GM23338 (cell line): ENCODE measurements at regions not wholly inside any gene's neighbourhood (a gene's known extent, or its start where the extent isn't known, plus 50 kb on each side); places are given as distances from the start of the nearest gene placed in this dataset.

ENCODE experiments used
- ATAC-seq: fragments of 200-7000 bp; cut with Tn5 transposase; 3 replicates; pipeline ENCODE4 v1.9.1; 2020
- DNase-seq: peaks from one replicate; pipeline ENCODE4 v3.0.0-alpha.2; 2015; ENCODE audit warnings: low spot score
- H2AFZ ChIP-seq: fragments of 200-600 bp; sonication (generic); 2 replicates; pipeline ENCODE4 v1.8.0; 2016; ENCODE audit warnings: antibody characterized with exemption, mild to moderate bottlenecking, moderate library complexity
- H3F3A ChIP-seq: fragments of 200-600 bp; sonication (generic); replicated peaks from 2 replicates; pipeline ENCODE4 v1.8.0; 2017; ENCODE audit warnings: antibody characterized with exemption, mixed run types, low read depth
- H3K27ac ChIP-seq: fragments of 200-600 bp; sonication (generic); 2 replicates; pipeline ENCODE4 v1.6.1; 2016; ENCODE audit warnings: low read depth
- H3K27me3 ChIP-seq: fragments of 200-600 bp; sonication (generic); 2 replicates; pipeline ENCODE4 v1.8.0; 2016; ENCODE audit warnings: mild to moderate bottlenecking, mixed run types, moderate library complexity; ENCODE audit not compliant: insufficient read depth
- H3K36me3 ChIP-seq: fragments of 200-600 bp; sonication (generic); 2 replicates; pipeline ENCODE4 v1.8.0; 2016; ENCODE audit warnings: mild to moderate bottlenecking; ENCODE audit not compliant: insufficient read depth
- H3K4me1 ChIP-seq: fragments of 200-600 bp; sonication (generic); 2 replicates; pipeline ENCODE4 v1.8.0; 2016; ENCODE audit warnings: mild to moderate bottlenecking, moderate library complexity; ENCODE audit not compliant: insufficient read depth
- H3K4me2 ChIP-seq: fragments of 200-600 bp; sonication (generic); 2 replicates; pipeline ENCODE4 v1.7.1; 2017; ENCODE audit warnings: mixed run types
- H3K4me3 ChIP-seq: fragments of 200-600 bp; sonication (generic); 2 replicates; pipeline ENCODE4 v1.6.1; 2016; ENCODE audit warnings: mixed run types
- H3K79me2 ChIP-seq: fragments of 200-600 bp; sonication (generic); replicated peaks from 2 replicates; pipeline ENCODE4 v1.8.0; 2017; ENCODE audit warnings: mild to moderate bottlenecking; ENCODE audit not compliant: insufficient read depth
- H3K9me2 ChIP-seq: fragments of 200-600 bp; sonication (generic); 2 replicates; pipeline ENCODE4 v1.8.0; 2017; ENCODE audit not compliant: insufficient read depth
- H4K20me1 ChIP-seq: fragments of 200-600 bp; sonication (generic); replicated peaks from 2 replicates; pipeline ENCODE4 v1.8.0; 2017; ENCODE audit warnings: mild to moderate bottlenecking; ENCODE audit not compliant: insufficient read depth
- H3K27ac Mint-ChIP-seq: 2 replicates; pipeline ENCODE4 v1.8.0; 2020; ENCODE audit warnings: inconsistent platforms, mild to moderate bottlenecking, moderate library complexity, mixed read lengths
- H3K27me3 Mint-ChIP-seq: 3 replicates; pipeline ENCODE4 v1.8.0; 2022; ENCODE audit warnings: low read depth, mild to moderate bottlenecking, moderate library complexity, mixed read lengths, inconsistent platforms; ENCODE audit not compliant: insufficient read depth, poor library complexity
- H3K36me3 Mint-ChIP-seq: 3 replicates; pipeline ENCODE4 v1.8.0; 2021; ENCODE audit warnings: low read depth, mild to moderate bottlenecking, inconsistent platforms, moderate library complexity, mixed read lengths
- H3K4me1 Mint-ChIP-seq: 3 replicates; pipeline ENCODE4 v1.8.0; 2020; ENCODE audit warnings: mild to moderate bottlenecking, inconsistent platforms, mixed read lengths
- H3K4me3 Mint-ChIP-seq: 3 replicates; pipeline ENCODE4 v1.8.0; 2021; ENCODE audit warnings: moderate library complexity, mild to moderate bottlenecking, inconsistent platforms, mixed read lengths
- H3K9me3 Mint-ChIP-seq: 3 replicates; pipeline ENCODE4 v1.8.0; 2020; ENCODE audit warnings: moderate library complexity, mild to moderate bottlenecking, inconsistent platforms, mixed read lengths
- EZH2 ChIP-seq: fragments of 200-600 bp; sonication (generic); IDR thresholded peaks from one replicate; pipeline ENCODE4 v1.8.0; 2017; ENCODE audit warnings: antibody characterized with exemption, mild to moderate bottlenecking, low read depth; ENCODE audit not compliant: unreplicated experiment
- EZH2phosphoT487 ChIP-seq: fragments of 200-600 bp; sonication (generic); IDR thresholded peaks from one replicate; pipeline ENCODE4 v1.8.1; 2018; ENCODE audit warnings: antibody characterized with exemption; ENCODE audit not compliant: unreplicated experiment
- JUNB ChIP-seq: IDR thresholded peaks from one replicate; pipeline ENCODE4 v1.6.1; 2016; ENCODE audit warnings: antibody characterized with exemption; ENCODE audit not compliant: unreplicated experiment
- POLR2AphosphoS5 ChIP-seq: IDR thresholded peaks from 2 replicates; pipeline ENCODE4 v1.6.1; 2016; ENCODE audit warnings: antibody characterized with exemption, low read depth
- REST ChIP-seq: IDR thresholded peaks from one replicate; pipeline ENCODE4 v1.6.1; 2018; ENCODE audit warnings: antibody characterized with exemption; ENCODE audit not compliant: unreplicated experiment
- ZNF331 ChIP-seq: fragments of 250-450 bp; sonication (Bioruptor Pico); IDR thresholded peaks from 2 replicates; pipeline ENCODE4 v1.5.0; 2020; ENCODE audit warnings: low read depth, mild to moderate bottlenecking, moderate library complexity
- TF ChIP-seq, protein P1 (sequence below), 2 experiments: fragments of 200-600 bp in 1 of 2; sonication (generic) in 1 of 2; conservative IDR thresholded peaks; 2 replicates each; pipeline versions ENCODE4 v1.5.1 to v1.6.1; 2016 to 2017; ENCODE audit warnings: antibody characterized with exemption in 2 of 2, low read depth in 2 of 2, mild to moderate bottlenecking in 2 of 2, moderate library complexity in 1 of 2

DNA sequence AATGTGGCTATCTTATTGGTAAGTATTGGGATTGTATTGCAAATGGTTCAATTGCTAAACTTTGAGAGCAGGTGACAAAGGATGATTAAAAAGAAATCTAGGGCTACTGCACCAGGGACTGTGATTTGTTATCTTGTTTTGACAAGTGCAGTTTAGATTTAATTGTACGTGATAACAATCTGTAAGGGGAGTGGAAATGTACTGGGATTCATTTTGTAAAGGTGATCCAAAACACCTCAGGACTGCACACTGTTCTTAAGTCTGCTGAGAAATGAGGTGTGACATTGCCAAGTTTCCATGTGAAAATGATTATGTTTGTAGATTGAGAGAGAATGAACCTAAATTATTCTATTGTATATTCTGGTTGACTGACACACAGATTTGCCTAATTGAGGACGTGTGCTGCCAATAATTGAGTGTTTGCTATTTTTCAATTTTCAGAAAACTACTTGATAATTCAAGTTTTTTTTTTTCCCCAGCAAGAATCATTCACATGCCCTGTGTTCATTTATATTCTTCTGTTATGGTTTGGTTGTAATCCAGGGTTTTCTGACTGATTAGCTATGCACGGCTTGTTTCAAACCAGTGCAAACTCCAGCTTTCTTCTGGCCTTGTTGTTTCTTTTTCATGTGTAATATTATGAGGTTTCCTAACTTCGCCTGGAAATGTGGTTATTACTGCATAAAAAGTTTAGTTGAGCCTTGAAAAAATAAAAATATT, 308.0 kb downstream of the OLFM4 start:
- ATAC-seq: no peak
- Histone ChIP-seq H2AFZ (no peak overlapping the region), H3K4me1 (peaks cover 6% of the 10 kb centered on the region; the same call in 1 of the 2 replicates), H3K79me2 (no peaks in the 10 kb centered on the region), H3K36me3 (no peaks in the 10 kb centered on the region), H3F3A (no peaks in the 10 kb centered on the region), H3K4me3 (no peak overlapping the region), H3K27me3 (peaks cover 4% of the 10 kb centered on the region), H4K20me1 (no peaks in the 10 kb centered on the region), H3K27ac (no peak overlapping the region), H3K4me2 (no peak overlapping the region), H3K9me2 (0 out of 2 replicates have a peak, but pooled peaks cover 9% of the 10 kb centered on the region)
- DNase-seq: no peak
- Mint-ChIP-seq H3K27me3 (peaks cover 7% of the 10 kb centered on the region), H3K4me3 (no peak overlapping the region), H3K4me1 (peaks cover 3% of the 10 kb centered on the region; the same call in 2 of the 3 replicates), H3K36me3 (no peaks in the 10 kb centered on the region), H3K27ac (no peak overlapping the region), H3K9me3 (peaks cover 3% of the 10 kb centered on the region; the same call in 1 of the 3 replicates)
- TF ChIP-seq EZH2: no peak
- TF ChIP-seq, protein P1, sequence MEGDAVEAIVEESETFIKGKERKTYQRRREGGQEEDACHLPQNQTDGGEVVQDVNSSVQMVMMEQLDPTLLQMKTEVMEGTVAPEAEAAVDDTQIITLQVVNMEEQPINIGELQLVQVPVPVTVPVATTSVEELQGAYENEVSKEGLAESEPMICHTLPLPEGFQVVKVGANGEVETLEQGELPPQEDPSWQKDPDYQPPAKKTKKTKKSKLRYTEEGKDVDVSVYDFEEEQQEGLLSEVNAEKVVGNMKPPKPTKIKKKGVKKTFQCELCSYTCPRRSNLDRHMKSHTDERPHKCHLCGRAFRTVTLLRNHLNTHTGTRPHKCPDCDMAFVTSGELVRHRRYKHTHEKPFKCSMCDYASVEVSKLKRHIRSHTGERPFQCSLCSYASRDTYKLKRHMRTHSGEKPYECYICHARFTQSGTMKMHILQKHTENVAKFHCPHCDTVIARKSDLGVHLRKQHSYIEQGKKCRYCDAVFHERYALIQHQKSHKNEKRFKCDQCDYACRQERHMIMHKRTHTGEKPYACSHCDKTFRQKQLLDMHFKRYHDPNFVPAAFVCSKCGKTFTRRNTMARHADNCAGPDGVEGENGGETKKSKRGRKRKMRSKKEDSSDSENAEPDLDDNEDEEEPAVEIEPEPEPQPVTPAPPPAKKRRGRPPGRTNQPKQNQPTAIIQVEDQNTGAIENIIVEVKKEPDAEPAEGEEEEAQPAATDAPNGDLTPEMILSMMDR (conservative IDR thresholded peaks at IDR 0.05; ENCODE audit: low read depth in 2 of 2): no peak
- TF ChIP-seq ZNF331 (CRISPR knock-in tag): no peak
- no peak for TF ChIP-seq REST
- TF ChIP-seq POLR2AphosphoS5: no peak

GRCh38 chr13:53338760-53339159, 310.1 kb downstream of the OLFM4 start:
- no peaks in the 10 kb centered on the region for H3K36me3 ChIP-seq
- H3K4me2 ChIP-seq: no peak overlapping the region
- H3K4me1 ChIP-seq: peaks cover 24% of the 10 kb centered on the region
- H2AFZ ChIP-seq: no peak overlapping the region
- peaks cover 3% of the 10 kb centered on the region; the same call in 1 of the 3 replicates for H3K9me3 Mint-ChIP-seq
- H3K27ac ChIP-seq: no peak overlapping the region
- DNase-seq: no peak
- H3K4me3 Mint-ChIP-seq: no peak overlapping the region
- H3K27me3 ChIP-seq: peaks cover 14% of the 10 kb centered on the region
- 0 out of 2 replicates have a peak, but pooled peaks cover 9% of the 10 kb centered on the region for H3K9me2 ChIP-seq
- H3K27me3 Mint-ChIP-seq: peaks cover 19% of the 10 kb centered on the region
- no peaks in the 10 kb centered on the region; the same call in 1 of the 2 replicates for H3F3A ChIP-seq
- no peaks in the 10 kb centered on the region for H3K36me3 Mint-ChIP-seq
- H3K79me2 ChIP-seq: no peaks in the 10 kb centered on the region
- no peak for ATAC-seq
- no peak overlapping the region for H3K4me3 ChIP-seq
- H3K27ac Mint-ChIP-seq: no peak overlapping the region
- H4K20me1 ChIP-seq: no peaks in the 10 kb centered on the region
- peaks cover 18% of the 10 kb centered on the region for H3K4me1 Mint-ChIP-seq
- TF ChIP-seq, protein P1 (conservative IDR thresholded peaks at IDR 0.05; ENCODE audit: low read depth in 2 of 2): peak; percentile 48 to 55
- TF ChIP-seq EZH2phosphoT487: no peak
- TF ChIP-seq JUNB: no peak
- no peak for TF ChIP-seq ZNF331 (CRISPR knock-in tag)
